ENCODE measurements at regions not wholly inside any gene's neighbourhood (a gene's known extent, or its start where the extent isn't known, plus 50 kb on each side); places are given as distances from the start of the nearest gene placed in this dataset.

DNA sequence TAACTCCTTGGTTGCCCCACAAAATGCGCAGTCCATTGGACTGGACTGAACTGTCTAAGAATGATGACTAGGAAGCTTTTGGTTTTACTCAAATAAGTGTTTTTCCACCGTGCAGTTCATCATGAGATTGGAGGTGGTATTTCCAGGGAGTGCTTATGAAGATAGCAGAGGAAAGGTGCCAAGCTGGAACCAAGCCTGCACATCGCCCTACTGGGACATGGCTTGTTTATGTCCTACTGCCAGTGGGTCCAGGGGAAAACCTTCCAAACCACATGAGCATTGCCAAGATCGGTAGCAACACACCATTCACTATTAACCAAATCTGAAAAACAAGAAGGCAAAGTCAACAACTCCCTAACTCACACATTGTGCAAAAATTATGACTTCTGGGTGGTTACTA is 54.7 kb upstream of the DSCAM start:
- no peak for DNase-seq (ENCODE audit: low read depth)
- TF ChIP-seq, protein P1, sequence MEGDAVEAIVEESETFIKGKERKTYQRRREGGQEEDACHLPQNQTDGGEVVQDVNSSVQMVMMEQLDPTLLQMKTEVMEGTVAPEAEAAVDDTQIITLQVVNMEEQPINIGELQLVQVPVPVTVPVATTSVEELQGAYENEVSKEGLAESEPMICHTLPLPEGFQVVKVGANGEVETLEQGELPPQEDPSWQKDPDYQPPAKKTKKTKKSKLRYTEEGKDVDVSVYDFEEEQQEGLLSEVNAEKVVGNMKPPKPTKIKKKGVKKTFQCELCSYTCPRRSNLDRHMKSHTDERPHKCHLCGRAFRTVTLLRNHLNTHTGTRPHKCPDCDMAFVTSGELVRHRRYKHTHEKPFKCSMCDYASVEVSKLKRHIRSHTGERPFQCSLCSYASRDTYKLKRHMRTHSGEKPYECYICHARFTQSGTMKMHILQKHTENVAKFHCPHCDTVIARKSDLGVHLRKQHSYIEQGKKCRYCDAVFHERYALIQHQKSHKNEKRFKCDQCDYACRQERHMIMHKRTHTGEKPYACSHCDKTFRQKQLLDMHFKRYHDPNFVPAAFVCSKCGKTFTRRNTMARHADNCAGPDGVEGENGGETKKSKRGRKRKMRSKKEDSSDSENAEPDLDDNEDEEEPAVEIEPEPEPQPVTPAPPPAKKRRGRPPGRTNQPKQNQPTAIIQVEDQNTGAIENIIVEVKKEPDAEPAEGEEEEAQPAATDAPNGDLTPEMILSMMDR (IDR thresholded peaks at IDR 0.05; ENCODE audit: insufficient read depth, low read depth, low read length, missing control alignments), result no peak
- H3K4me3 ChIP-seq (ENCODE audit: low read depth, low read length), result no peak overlapping the region

DNA sequence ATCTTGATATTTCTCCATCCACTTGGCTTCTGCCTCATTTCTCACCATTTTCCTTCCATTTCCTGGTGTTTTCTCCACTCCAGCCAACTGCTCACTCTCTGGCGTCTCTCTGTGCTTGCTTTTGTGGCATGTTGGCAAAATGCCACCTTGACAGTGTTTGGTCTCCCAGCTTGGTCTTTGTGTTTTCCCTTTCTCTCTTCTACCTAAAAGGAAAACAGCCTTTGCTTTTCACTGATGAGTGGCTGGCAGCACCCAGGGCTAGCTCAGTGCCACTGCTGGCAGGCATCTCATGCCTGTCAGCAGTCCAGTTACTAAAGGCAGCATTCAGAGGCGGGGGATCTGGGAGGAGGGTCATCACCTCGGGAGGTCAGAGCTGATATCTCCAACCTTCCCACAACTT is 55.3 kb upstream of the DSCAM start:
- no peak for DNase-seq (ENCODE audit: low read depth)
- TF ChIP-seq, protein P1 (IDR thresholded peaks at IDR 0.05; ENCODE audit: insufficient read depth, low read depth, low read length, missing control alignments), result no peak
- H3K4me3 ChIP-seq (ENCODE audit: low read depth, low read length), result no peak overlapping the region

DNA sequence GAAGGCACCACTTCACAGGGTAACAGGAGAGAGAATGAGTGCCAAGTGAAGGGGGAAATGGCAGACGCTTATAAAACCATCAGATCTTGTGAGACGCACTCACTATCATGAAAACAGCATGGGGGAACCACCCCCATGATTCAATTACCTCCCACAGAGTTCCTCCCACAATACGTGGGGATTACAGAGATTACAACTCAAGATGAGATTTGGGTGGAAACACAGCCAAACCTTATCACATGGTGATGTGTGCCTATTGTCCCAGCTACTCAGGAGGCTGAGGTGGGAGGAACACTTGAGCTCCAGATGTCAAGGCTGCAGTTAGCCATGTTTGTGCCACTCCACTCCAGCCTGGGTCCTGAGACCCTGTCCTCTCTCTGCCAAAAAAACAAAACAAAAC is 56.0 kb upstream of the DSCAM start:
- TF ChIP-seq, protein P1 (IDR thresholded peaks at IDR 0.05; ENCODE audit: insufficient read depth, low read depth, low read length, missing control alignments), result no peak
- no peak for DNase-seq (ENCODE audit: low read depth)
- no peak overlapping the region for H3K4me3 ChIP-seq (ENCODE audit: low read depth, low read length)

DNA sequence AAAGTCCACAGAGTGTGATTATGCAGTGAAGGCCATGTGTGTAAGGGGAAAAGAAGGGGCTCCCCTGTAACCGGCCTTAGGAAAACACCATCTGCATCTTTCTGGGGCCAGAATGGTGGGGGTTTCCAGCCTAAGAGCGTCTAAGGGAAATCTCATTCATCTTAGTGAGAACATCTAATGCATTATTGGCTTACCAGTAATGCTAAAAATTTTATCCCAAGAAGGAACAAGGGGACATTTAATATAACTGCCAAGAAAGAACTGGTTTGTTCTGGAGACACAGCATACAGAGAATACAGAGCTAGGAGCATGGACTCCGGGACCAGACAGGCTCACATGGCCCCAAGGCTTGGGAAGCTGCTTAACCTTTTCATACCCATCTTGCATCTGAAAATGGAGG is 58.3 kb upstream of the DSCAM start:
- TF ChIP-seq, protein P1 (IDR thresholded peaks at IDR 0.05; ENCODE audit: insufficient read depth, low read depth, low read length, missing control alignments), result no peak
- DNase-seq (ENCODE audit: low read depth), result no peak

DNA sequence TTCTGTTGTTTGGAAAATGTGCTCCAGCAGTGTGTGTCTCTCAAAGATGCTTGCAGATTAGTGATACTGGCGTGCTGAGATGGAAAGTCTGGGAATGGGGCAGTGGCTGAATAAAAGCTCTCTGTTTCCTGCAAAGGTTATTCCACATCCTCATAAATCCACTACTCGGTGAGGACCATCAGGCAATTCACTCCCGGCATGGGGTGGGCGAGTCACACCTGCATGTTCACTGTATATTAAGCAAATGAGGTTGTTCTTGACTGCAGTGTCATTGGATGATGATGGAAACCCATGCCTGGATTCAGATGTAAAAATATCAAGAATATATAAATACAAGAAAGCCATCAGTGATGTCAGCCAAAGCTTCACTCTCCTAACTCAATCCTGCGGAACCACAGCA is 65.4 kb upstream of the DSCAM start:
- H3K4me3 ChIP-seq (ENCODE audit: low read depth, low read length), result no peak overlapping the region
- DNase-seq (ENCODE audit: low read depth), result no peak
- TF ChIP-seq, protein P1 (IDR thresholded peaks at IDR 0.05; ENCODE audit: insufficient read depth, low read depth, low read length, missing control alignments), result no peak

More for the DNA sequence above, 58.3 kb upstream of the DSCAM start:
- H3K4me3 ChIP-seq (ENCODE audit: low read depth, low read length), result no peak overlapping the region

DNA sequence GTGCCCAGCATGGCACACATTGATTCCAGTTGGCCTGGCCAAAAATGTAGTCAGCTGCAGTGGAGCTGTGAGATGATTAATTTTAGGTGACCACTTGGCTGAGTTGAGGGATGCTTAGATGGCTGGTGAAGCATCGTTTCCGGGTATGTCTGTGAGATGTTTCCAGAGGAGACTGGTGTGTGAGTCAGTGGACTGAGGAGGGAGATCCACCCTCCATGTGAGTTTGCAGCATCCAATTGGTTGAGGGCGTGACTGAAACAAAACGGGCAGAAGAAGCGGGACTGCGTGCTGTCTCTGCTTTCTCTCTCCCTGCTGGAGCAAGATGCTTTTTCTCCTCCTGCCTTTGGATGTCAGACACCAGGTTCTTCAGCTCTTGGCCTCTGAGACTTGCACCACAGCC is 68.2 kb upstream of the DSCAM start:
- DNase-seq (ENCODE audit: low read depth), result no peak
- TF ChIP-seq, protein P1 (IDR thresholded peaks at IDR 0.05; ENCODE audit: insufficient read depth, low read depth, low read length, missing control alignments), result no peak

DNA sequence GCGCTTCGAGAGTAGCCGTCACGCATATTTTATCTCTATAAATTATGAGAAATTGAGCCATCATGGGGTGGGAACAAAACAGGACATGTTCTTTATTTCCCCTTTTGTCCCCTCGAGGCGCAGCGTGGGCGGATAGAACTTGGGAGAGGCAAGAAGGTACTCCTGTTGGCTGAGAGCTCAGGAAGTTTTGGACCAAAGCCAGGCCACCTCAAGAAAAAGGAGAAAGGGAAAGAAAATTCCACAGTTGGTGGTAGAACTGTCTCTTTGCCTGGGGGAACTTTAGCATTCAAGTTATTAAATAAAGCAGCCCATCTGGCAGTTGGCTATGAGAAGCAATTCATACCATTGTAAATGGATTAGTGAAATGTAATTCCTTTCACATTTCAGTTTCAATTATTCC is 76.4 kb upstream of the DSCAM start:
- DNase-seq (ENCODE audit: low read depth), result no peak
- no peak overlapping the region for H3K4me3 ChIP-seq (ENCODE audit: low read depth, low read length)
- TF ChIP-seq, protein P1 (IDR thresholded peaks at IDR 0.05; ENCODE audit: insufficient read depth, low read depth, low read length, missing control alignments), result no peak

More for the DNA sequence above, 68.2 kb upstream of the DSCAM start:
- H3K4me3 ChIP-seq (ENCODE audit: low read depth, low read length), result no peak overlapping the region
